Right atrium auricular region (tissue), 2 donors: ENCODE measurements at regions not wholly inside any gene's neighbourhood (a gene's known extent, or its start where the extent isn't known, plus 50 kb on each side); places are given as distances from the start of the nearest gene placed in this dataset.
"Not testable (repeated sequence)": the region's sequence is repeated elsewhere in the genome, so short reads cannot be mapped to it uniquely, and the experiment has no call there.

Source experiments
- DNase-seq: peaks from one replicate; pipeline ENCODE4 v3.0.0-alpha.2; 2019; ENCODE audit warnings: low spot score
- H3K27ac ChIP-seq, 2 donors: fragments of 200-600 bp; sonication (generic); 1 replicate in 1 of 2; 2 replicates in 1 of 2; pipeline ENCODE4 v1.5.1; 2016 to 2019
- H3K27me3 ChIP-seq, 2 donors: fragments of 200-600 bp; sonication (generic); one replicate each; pipeline versions ENCODE4 v1.5.1 to v1.6.0; 2017 to 2019
- H3K36me3 ChIP-seq: fragments of 200-600 bp; sonication (generic); one replicate; pipeline ENCODE4 v1.5.1; 2016
- H3K4me1 ChIP-seq, 2 donors: fragments of 200-600 bp; sonication (generic); one replicate each; pipeline versions ENCODE4 v1.5.1 to v1.6.0; 2017 to 2019
- H3K4me3 ChIP-seq, 2 donors: fragments of 200-600 bp; sonication (generic); 1 replicate in 1 of 2; 2 replicates in 1 of 2; pipeline ENCODE4 v1.5.1; 2017 to 2019; ENCODE audit warnings: mild to moderate bottlenecking in 1 of 2, moderate library complexity in 1 of 2
- H3K9me3 ChIP-seq, 2 donors: fragments of 200-600 bp; sonication (generic); one replicate each; pipeline ENCODE4 v1.5.1; 2019
- TF ChIP-seq, protein P1 (sequence below), 2 donors: fragments of 200-600 bp; sonication (generic); IDR thresholded peaks; one replicate each; pipeline ENCODE4 v1.5.1; 2019; ENCODE audit warnings: antibody characterized with exemption in 2 of 2

DNA sequence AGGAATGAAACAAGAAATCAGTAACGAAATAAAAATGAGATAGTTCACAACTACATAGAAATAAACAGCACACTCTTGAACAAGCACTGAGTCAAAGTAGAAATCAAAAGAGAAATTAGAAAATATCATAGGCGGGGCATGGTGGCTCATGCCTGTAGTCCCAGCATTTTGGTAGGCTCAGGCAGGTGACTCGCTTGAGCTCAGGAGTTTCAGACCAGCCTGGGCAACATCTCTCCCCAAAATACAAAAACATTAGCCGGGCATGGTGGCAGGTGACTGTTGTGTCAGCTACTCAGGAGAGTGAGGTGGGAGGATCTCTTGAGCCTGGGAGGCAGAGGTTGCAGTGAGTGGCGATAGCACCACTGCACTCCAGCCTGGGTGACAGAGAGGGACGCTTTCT lies 714.4 kb downstream of the GLUD2 start:
- H3K27ac ChIP-seq = no peak overlapping the region
- no peaks in the 10 kb centered on the region for H3K36me3 ChIP-seq
- no peaks in the 10 kb centered on the region for H3K27me3 ChIP-seq
- H3K9me3 ChIP-seq = no peaks in the 10 kb centered on the region
- H3K4me1 ChIP-seq = no peaks in the 10 kb centered on the region
- DNase-seq = no peak
- TF ChIP-seq, protein P1, sequence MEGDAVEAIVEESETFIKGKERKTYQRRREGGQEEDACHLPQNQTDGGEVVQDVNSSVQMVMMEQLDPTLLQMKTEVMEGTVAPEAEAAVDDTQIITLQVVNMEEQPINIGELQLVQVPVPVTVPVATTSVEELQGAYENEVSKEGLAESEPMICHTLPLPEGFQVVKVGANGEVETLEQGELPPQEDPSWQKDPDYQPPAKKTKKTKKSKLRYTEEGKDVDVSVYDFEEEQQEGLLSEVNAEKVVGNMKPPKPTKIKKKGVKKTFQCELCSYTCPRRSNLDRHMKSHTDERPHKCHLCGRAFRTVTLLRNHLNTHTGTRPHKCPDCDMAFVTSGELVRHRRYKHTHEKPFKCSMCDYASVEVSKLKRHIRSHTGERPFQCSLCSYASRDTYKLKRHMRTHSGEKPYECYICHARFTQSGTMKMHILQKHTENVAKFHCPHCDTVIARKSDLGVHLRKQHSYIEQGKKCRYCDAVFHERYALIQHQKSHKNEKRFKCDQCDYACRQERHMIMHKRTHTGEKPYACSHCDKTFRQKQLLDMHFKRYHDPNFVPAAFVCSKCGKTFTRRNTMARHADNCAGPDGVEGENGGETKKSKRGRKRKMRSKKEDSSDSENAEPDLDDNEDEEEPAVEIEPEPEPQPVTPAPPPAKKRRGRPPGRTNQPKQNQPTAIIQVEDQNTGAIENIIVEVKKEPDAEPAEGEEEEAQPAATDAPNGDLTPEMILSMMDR (IDR thresholded peaks at IDR 0.05) = no peak
- H3K4me3 ChIP-seq = no peak overlapping the region

DNA sequence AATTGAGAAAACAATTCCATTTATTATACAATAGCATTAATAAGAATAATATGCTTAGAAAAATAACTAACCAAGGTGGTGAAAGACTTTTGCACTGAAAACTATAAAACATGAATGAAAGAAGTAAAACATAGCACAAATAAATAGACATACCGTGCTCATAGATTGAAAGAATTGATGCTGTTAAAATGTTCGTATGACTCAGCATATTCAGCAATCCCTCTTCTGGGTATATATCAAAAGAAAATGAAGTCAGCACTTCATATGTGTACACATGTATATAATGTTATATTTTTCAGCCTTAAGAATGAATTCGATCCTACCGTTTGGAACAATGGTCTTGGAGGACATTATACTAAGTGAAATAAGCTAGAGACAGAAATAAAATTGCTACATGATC lies 716.3 kb downstream of the GLUD2 start:
- Histone ChIP-seq H3K36me3 (no peaks in the 10 kb centered on the region), H3K27me3 (no peaks in the 10 kb centered on the region), H3K9me3 (peaks cover 0 to 6% of the 10 kb centered on the region in 2 donors), H3K4me3 (no peak overlapping the region), H3K4me1 (no peaks in the 10 kb centered on the region), H3K27ac (no peak overlapping the region)
- TF ChIP-seq, protein P1 (IDR thresholded peaks at IDR 0.05) = no peak
- no peak for DNase-seq

DNA sequence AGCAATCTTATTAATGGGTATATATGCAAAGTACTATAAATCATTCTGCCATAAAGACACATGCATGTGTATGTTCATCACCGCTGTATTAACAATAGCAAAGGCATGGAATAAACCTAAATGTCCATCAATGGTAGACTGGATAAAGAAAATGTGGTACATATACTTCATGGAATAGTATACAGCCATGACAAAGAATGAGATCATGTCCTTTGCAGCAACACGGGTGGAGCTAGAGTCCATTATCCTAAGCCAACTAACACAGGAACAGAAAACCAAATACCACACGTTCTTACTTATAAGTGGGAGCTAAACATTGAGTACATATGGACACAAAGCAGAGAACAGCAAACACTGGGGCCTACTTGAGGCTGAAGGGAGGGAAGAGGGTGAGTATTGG lies 720.8 kb downstream of the GLUD2 start:
- not testable (repeated sequence) for H3K36me3 ChIP-seq, H3K4me3 ChIP-seq, H3K9me3 ChIP-seq, H3K4me1 ChIP-seq, H3K27me3 ChIP-seq, DNase-seq, H3K27ac ChIP-seq

DNA sequence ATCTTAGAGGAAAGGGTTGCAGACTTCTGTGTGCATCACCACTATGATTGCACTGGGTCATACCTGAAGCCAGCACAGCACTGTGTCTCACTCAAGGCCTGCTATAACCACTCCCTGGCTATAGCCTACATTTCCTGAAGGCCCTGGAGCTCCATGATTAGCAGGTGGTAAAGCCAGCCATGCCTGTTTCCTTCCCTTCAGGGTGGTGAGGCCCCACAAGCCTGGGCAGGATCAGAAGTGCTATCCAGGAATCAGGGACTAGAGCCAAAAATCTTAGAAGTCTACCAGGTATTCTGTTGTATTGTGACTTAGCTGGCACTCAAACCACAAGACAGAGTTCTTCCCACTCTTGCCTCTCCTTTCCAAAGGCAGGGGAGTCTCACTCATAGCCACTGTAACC lies 734.6 kb downstream of the GLUD2 start:
- Histone ChIP-seq H3K27me3 (no peaks in the 10 kb centered on the region), H3K4me1 (no peaks in the 10 kb centered on the region), H3K9me3 (no peaks in the 10 kb centered on the region), H3K27ac (no peak overlapping the region), H3K4me3 (no peak overlapping the region), H3K36me3 (no peaks in the 10 kb centered on the region)
- DNase-seq = no peak
- TF ChIP-seq, protein P1 (IDR thresholded peaks at IDR 0.05) = no peak

DNA sequence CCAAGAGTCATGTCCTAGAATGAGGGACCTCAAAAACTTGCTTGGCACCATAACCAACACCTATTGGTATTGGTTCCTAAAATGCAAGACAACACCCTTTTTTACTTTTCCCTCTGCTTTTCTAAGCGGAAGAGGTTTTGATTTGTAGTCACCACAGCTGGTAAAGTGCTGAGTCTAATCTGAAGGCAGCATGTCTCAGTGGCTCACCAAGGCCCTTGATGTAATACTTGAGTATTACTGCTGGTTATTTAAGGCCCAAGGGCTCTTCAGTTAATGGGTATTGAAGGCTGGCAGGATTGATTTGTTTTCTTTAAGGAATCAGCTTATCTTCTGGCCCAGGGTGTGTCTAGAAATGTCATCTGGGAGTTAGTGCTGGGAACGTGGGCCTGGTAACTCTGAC lies 735.1 kb downstream of the GLUD2 start:
- Histone ChIP-seq H3K27ac (no peak overlapping the region), H3K27me3 (no peaks in the 10 kb centered on the region), H3K36me3 (no peaks in the 10 kb centered on the region), H3K4me1 (no peaks in the 10 kb centered on the region), H3K9me3 (no peaks in the 10 kb centered on the region), H3K4me3 (no peak overlapping the region)
- DNase-seq = no peak
- TF ChIP-seq, protein P1 (IDR thresholded peaks at IDR 0.05) = no peak

DNA sequence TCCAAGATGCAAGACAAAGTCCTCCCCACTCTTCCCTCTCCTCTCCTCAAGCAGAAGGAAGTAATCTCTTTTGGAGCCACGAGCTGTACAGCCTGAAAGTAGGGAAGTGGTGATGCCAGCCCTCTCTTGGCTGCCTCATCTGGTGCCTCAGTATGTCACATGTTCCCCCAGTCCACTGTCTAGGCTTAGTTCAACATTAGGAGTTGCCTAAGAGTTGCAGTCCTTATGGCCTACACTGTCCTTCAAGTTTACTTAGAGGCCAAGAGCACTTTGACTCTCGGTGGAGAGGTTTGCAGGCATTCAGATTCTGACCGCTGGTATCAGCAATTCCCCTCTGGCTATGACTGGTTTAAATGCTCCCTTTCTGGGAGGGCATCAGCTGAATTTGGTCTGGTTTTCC lies 735.6 kb downstream of the GLUD2 start:
- DNase-seq = no peak
- TF ChIP-seq, protein P1 (IDR thresholded peaks at IDR 0.05) = no peak
- no peaks in the 10 kb centered on the region for H3K9me3 ChIP-seq
- no peaks in the 10 kb centered on the region for H3K27me3 ChIP-seq
- no peak overlapping the region for H3K27ac ChIP-seq
- no peak overlapping the region for H3K4me3 ChIP-seq
- no peaks in the 10 kb centered on the region for H3K36me3 ChIP-seq
- no peaks in the 10 kb centered on the region for H3K4me1 ChIP-seq
